Fibroblast of the aortic adventitia (primary cell): ENCODE measurements at regions not wholly inside any gene's neighbourhood (a gene's known extent, or its start where the extent isn't known, plus 50 kb on each side); places are given as distances from the start of the nearest gene placed in this dataset.
"Not testable (repeated sequence)": the region's sequence is repeated elsewhere in the genome, so short reads cannot be mapped to it uniquely, and the experiment has no call there.

Experiments used
- DNase-seq: peaks from one replicate; pipeline ENCODE4 v3.0.0-alpha.2; 2010; ENCODE audit warnings: low read depth
- H3K4me3 ChIP-seq: 2 replicates; pipeline ENCODE4 v1.5.1; 2011; ENCODE audit warnings: low read depth, mild to moderate bottlenecking, control low read depth, low read length, moderate library complexity
- CTCF ChIP-seq: IDR thresholded peaks from 2 replicates; pipeline ENCODE4 v1.5.1; 2011; ENCODE audit warnings: mild to moderate bottlenecking, low read length, control low read depth, inconsistent platforms; ENCODE audit not compliant: insufficient read depth

- no peak overlapping the region for H3K4me3 ChIP-seq
- TF ChIP-seq CTCF, result no peak
- no peak for DNase-seq
Measured at GRCh38 chr2:78814331-78814986, 211.0 kb upstream of the REG3G start.

GRCh38 chr2:78817430-78817829 is 208.1 kb upstream of the REG3G start:
- DNase-seq, result no peak
- no peak overlapping the region for H3K4me3 ChIP-seq
- no peak for TF ChIP-seq CTCF

- DNase-seq, result no peak
- no peak overlapping the region for H3K4me3 ChIP-seq
- no peak for TF ChIP-seq CTCF
Measured at GRCh38 chr2:78832481-78832880, 193.0 kb upstream of the REG3G start.

- no peak for DNase-seq
- TF ChIP-seq CTCF, result no peak
- no peak overlapping the region for H3K4me3 ChIP-seq
Measured at GRCh38 chr2:78839259-78839658, 186.2 kb upstream of the REG3G start.

GRCh38 chr2:78840311-78840710 is 185.2 kb upstream of the REG3G start:
- not testable (repeated sequence) for H3K4me3 ChIP-seq, DNase-seq

- no peak for DNase-seq
- no peak for TF ChIP-seq CTCF
- H3K4me3 ChIP-seq, result no peak overlapping the region
Measured at GRCh38 chr2:78845664-78846185, 179.8 kb upstream of the REG3G start.

GRCh38 chr2:78861546-78861945 is 164.0 kb upstream of the REG3G start:
- no peak overlapping the region for H3K4me3 ChIP-seq
- TF ChIP-seq CTCF, result no peak
- DNase-seq, result no peak
